HG03045 (cell line): ENCODE measurements at regions not wholly inside any gene's neighbourhood (a gene's known extent, or its start where the extent isn't known, plus 50 kb on each side); places are given as distances from the start of the nearest gene placed in this dataset.
"Not testable (repeated sequence)": the region's sequence is repeated elsewhere in the genome, so short reads cannot be mapped to it uniquely, and the experiment has no call there.

Experiments used
- ATAC-seq: cut with Tn5 transposase; IDR thresholded peaks from one replicate; pipeline ENCODE4 v1.9.1; 2021; ENCODE audit warnings: mild to moderate bottlenecking, moderate library complexity; ENCODE audit not compliant: unreplicated experiment

- ATAC-seq: no peak
These were observed 996.3 kb downstream of the TAF11L14 start for GRCh38 chr5:18630458-18631045.

- ATAC-seq: no peak
These were observed 1018.4 kb downstream of the TAF11L14 start for GRCh38 chr5:18652404-18653215.

DNA sequence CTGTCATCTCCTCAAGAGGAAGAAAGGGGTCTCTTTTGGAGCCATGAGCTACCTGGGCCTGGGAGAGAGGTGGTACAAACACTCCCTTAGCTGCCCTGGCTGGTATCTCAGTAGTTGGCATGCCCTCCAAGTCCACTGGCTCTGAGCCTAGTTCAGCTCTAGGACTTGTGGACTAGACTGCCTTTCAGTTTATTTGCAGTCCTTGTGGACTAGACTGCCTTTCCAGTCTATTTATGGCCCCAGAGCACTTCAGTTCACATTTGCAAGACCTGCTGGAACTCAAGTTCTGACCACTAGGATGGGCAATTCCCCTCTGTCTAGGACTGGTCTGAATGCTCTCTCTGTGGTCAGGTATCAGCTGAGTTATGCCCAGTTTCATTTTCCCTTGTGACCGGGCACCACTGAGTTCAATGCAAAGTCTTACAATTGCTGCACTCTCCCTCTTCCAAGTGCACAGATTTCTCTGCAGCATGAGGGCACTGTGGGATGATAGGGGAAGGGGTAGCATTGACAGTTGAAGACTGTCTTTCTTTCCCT is 1019.0 kb downstream of the TAF11L14 start:
- ATAC-seq: peak; percentile 83

GRCh38 chr5:18660511-18660910 is 1026.3 kb downstream of the TAF11L14 start:
- ATAC-seq: no peak

DNA sequence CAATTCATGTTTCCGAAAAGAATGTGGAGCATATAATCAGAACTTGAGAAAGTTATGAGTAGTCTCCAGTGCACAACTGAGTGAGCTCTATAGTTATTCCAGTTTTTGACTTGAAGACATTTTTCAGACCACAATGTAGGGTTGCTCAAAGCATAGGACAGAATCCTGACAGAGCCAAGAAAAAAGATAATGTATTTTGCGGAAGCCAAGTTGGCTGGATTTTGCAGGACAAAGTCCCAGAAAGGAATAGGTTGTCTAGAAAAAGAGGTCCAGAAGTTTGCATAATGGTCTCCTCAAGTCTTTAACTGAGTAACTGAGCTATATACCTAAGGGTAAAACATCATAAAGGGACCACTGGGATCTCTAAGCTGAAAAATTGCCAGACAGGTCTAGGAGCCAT is 1028.0 kb downstream of the TAF11L14 start:
- no peak for ATAC-seq

- not testable (repeated sequence) for ATAC-seq
These were observed 1040.0 kb downstream of the TAF11L14 start for GRCh38 chr5:18674212-18674611.

DNA sequence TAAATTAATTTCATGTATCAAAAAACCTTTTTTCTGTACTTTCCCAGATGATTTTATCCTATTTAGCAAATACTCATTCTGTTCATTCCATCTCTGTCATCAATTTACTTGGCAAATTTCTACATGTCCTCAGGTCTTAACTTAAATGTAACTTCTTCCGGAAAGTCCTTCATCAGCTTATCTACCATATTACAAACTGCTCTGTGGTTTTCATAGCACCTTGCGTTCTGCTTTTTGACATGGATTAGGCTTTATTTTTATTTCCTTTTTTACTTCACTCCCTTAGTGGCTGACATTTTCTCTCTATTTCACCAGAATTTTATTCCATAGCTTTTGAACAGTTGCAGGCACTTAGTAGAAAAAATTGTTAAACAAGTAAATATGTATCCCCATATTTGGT is 1040.8 kb downstream of the TAF11L14 start:
- no peak for ATAC-seq

DNA sequence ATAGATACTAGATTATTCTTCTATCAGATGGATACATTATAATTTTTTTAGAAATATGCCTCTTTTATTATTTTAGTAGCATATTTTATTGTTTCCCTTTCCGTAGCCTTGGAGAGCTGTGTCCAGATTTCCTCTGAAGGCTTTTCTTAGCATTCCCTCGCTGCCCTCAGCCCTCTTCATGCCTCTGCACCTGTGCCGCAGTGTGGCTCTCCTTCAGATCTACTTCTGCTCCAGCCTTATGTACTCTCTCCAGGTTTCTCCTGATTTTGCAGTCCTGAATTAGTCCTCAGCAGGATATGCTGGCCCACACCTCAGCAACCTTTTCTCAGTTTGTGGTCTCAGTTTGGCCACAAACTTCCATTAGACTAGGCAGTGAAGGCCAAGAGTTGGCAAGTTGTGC is 1052.0 kb downstream of the TAF11L14 start:
- no peak for ATAC-seq

DNA sequence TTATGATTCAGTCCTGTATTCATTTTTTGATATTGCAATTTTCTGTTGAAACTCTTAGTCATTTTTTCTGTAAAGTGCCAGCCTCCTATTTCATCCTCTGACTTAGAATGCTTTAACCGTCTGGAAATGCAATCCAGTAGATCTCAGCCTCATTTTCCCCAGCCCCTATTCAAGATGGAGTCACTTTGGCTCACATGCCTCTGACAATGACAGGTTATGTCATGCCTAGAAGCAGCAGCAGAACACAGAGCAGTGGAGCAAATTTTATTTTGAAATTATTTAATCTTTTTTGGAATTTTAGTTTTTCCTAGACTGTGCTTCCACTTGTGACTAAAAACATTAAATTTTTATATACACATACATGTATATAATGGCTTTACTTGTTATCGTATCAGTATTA is 1053.2 kb downstream of the TAF11L14 start:
- no peak for ATAC-seq

DNA sequence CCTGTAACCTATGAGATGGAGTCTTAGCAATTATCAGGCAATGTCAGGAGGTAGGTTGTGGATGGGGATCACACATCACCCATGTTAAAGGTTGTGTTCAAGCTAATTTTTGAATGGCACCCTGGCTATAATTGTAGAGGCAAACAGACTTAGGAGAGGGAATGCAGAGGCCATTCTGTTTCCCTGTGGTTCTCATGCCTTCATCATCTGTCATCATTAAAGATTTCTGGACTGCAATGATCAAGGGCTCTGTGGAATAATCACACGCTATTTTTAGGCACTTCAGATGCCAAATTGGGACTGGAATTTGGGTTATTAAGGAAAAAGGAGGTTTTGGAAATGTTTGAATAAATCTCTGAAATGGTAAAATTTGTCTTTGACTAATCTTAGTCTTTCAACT is 1065.4 kb downstream of the TAF11L14 start:
- ATAC-seq: no peak

- no peak for ATAC-seq
These were observed 1068.6 kb downstream of the TAF11L14 start for GRCh38 chr5:18702821-18703220.

- no peak for ATAC-seq
These were observed 1078.8 kb downstream of the TAF11L14 start for GRCh38 chr5:18712936-18713485.

DNA sequence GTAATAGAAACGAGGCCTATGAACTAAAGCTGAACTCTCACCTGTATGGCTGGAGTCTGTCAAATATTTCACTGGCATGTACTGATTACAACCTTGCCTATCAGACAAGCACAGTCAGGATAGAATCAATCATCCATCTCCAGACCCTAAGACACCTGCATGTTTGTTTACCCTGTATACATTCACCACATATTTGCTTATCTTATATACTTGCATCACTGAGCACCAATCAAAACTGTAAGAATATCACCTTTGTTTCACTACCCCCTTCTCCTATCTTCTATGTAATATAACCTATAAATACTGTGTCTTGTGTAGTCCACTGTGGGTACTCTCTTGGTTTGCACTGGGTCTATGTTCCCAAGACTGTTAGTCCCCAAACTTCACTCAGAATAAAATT is 1085.7 kb downstream of the TAF11L14 start:
- no peak for ATAC-seq

GRCh38 chr5:18732556-18733479 is 1098.6 kb downstream of the TAF11L14 start:
- ATAC-seq: no peak

- no peak for ATAC-seq
These were observed 1101.8 kb downstream of the TAF11L14 start for GRCh38 chr5:18736051-18736398.

DNA sequence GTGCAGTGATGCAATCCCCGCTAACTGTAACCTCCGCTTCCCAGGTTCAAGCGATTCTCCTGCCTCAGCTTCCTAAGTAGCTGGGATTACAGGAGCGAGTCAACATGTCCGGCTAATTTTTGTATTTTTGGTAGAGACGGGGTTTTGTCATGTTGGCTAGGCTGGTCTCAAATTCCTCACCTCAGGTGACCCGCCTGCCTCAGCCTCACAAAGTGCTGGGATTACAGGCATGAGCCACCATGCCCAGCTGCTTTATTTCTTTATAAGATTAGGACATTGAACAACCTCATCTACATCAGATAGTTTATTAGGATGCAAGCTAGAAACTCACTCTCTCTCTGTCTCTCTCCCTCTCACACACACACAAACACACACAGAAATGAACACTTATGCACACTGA is 1102.5 kb downstream of the TAF11L14 start:
- not testable (repeated sequence) for ATAC-seq

DNA sequence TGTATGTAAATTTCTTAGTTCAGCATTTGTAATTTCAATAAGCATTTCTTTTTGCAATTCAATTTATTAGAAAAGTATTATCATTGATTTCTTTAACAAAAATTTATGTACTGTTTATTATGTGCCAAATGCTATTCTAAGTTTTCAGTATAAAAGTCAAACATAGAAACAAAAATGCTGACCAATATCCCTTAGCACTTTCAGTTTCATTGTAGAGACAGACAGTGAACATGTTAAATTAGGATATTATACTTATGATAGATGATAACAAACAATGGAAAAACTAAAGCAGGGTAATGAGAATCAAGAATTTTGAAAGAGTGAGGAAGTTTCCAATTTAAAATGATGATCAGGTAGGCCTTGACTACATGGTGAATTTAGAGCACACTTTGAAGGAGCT is 1106.0 kb downstream of the TAF11L14 start:
- no peak for ATAC-seq

GRCh38 chr5:18742830-18743229 is 1108.6 kb downstream of the TAF11L14 start:
- no peak for ATAC-seq

- ATAC-seq: no peak
These were observed 1110.2 kb downstream of the TAF11L14 start for GRCh38 chr5:18744441-18744840.

- ATAC-seq: peak; percentile 38
These were observed 1111.1 kb downstream of the TAF11L14 start for GRCh38 chr5:18745042-18745987.
